Fibroblast of pulmonary artery (primary cell): ENCODE measurements at regions not wholly inside any gene's neighbourhood (a gene's known extent, or its start where the extent isn't known, plus 50 kb on each side); places are given as distances from the start of the nearest gene placed in this dataset.

Experiments
- DNase-seq: peaks from one replicate; pipeline ENCODE4 v3.0.0-alpha.2; 2010; ENCODE audit warnings: low read depth
- H3K4me3 ChIP-seq: replicated peaks from 2 replicates; pipeline ENCODE4 v1.5.1; 2011; ENCODE audit warnings: low read depth, mild to moderate bottlenecking, control low read depth, low read length, moderate library complexity
- CTCF ChIP-seq: IDR thresholded peaks from 2 replicates; pipeline ENCODE4 v1.5.1; 2011; ENCODE audit warnings: mild to moderate bottlenecking, control low read depth, low read length, inconsistent platforms; ENCODE audit errors: missing control alignments

- TF ChIP-seq CTCF = no peak
- no peak overlapping the region for H3K4me3 ChIP-seq
- no peak for DNase-seq
Observed at GRCh38 chr3:35883929-35884328, 244.6 kb downstream of the ARPP21 start.

- no peak for DNase-seq
- TF ChIP-seq CTCF = no peak
- no peak overlapping the region for H3K4me3 ChIP-seq
Observed at GRCh38 chr3:35894735-35895134, 255.4 kb downstream of the ARPP21 start.

GRCh38 chr3:35899245-35899644 lies 259.9 kb downstream of the ARPP21 start:
- H3K4me3 ChIP-seq = no peak overlapping the region
- DNase-seq = no peak
- no peak for TF ChIP-seq CTCF

- no peak for DNase-seq
- no peak for TF ChIP-seq CTCF
- no peak overlapping the region for H3K4me3 ChIP-seq
Observed at GRCh38 chr3:35900079-35900478, 260.8 kb downstream of the ARPP21 start.

GRCh38 chr3:35908366-35909232 lies 269.3 kb downstream of the ARPP21 start:
- TF ChIP-seq CTCF = peak; percentile 87
- H3K4me3 ChIP-seq = no peak overlapping the region
- DNase-seq = peak; percentile 90

GRCh38 chr3:35919160-35919559 lies 279.8 kb downstream of the ARPP21 start:
- H3K4me3 ChIP-seq = no peak overlapping the region
- TF ChIP-seq CTCF = no peak
- DNase-seq = no peak

GRCh38 chr3:35921718-35922117 lies 282.4 kb downstream of the ARPP21 start:
- no peak for DNase-seq
- no peak overlapping the region for H3K4me3 ChIP-seq
- no peak for TF ChIP-seq CTCF
